ENCODE measurements at regions not wholly inside any gene's neighbourhood (a gene's known extent, or its start where the extent isn't known, plus 50 kb on each side); places are given as distances from the start of the nearest gene placed in this dataset.

- POLR2A ChIA-PET: no interaction called here
- TF ChIP-seq ZNF747 (tag by site-specific recombination; IDR thresholded peaks at IDR 0.05): no peak
- TF ChIP-seq OSR2 (tag by site-specific recombination; IDR thresholded peaks at IDR 0.05): no peak
- TF ChIP-seq ZNF791 (tag by site-specific recombination; IDR thresholded peaks at IDR 0.05): no peak
- no peak for TF ChIP-seq TRIM28 (IDR thresholded peaks at IDR 0.05; ENCODE audit: borderline replicate concordance, low read length)
- TF ChIP-seq ZNF26 (tag by site-specific recombination; IDR thresholded peaks at IDR 0.05): no peak
- no peak for TF ChIP-seq ZNF843 (tag by site-specific recombination; IDR thresholded peaks at IDR 0.05)
- no peak for TF ChIP-seq ZNF692 (tag by site-specific recombination; IDR thresholded peaks at IDR 0.05)
- TF ChIP-seq ZNF830 (tag by site-specific recombination; IDR thresholded peaks at IDR 0.05; ENCODE audit: low read depth): no peak
- no peak for TF ChIP-seq ZNF292 (tag by site-specific recombination; IDR thresholded peaks at IDR 0.05; ENCODE audit: borderline replicate concordance, low read depth)
- no peak for TF ChIP-seq ZBTB26 (tag by site-specific recombination; optimal IDR thresholded peaks at IDR 0.05)
Measured at GRCh38 chr4:14652522-14652921, 349.8 kb upstream of the CPEB2 start.

GRCh38 chr4:14653338-14653737, 348.9 kb upstream of the CPEB2 start:
- ChIA-PET CTCF (no interaction called here), POLR2A (no interaction called here)
- no peaks in the 10 kb centered on the region for H3K4me1 ChIP-seq (ENCODE audit: control insufficient read depth, insufficient read depth, low read length)
- H3K9me3 ChIP-seq (ENCODE audit: control insufficient read depth, insufficient read depth, low read depth, low read length): no peaks in the 10 kb centered on the region
- H3K27ac ChIP-seq (ENCODE audit: extremely low read depth, low read depth, low read length): no peak overlapping the region
- no peak overlapping the region for H3K4me3 ChIP-seq (ENCODE audit: low read depth, low read length)
- no peak for TF ChIP-seq ZNF530 (tag by site-specific recombination; IDR thresholded peaks at IDR 0.05; ENCODE audit: low read depth)
- no peak for TF ChIP-seq ZNF138 (tag by site-specific recombination; IDR thresholded peaks at IDR 0.05; ENCODE audit: borderline replicate concordance)
- TF ChIP-seq ZNF121 (tag by site-specific recombination; IDR thresholded peaks at IDR 0.05): no peak
- no peak for TF ChIP-seq SP2 (tag by site-specific recombination; IDR thresholded peaks at IDR 0.05)
- no peak for TF ChIP-seq ZNF639 (tag by site-specific recombination; IDR thresholded peaks at IDR 0.05)
- TF ChIP-seq ZNF280C (tag by site-specific recombination; IDR thresholded peaks at IDR 0.05): no peak
- TF ChIP-seq ZBTB44 (tag by site-specific recombination; IDR thresholded peaks at IDR 0.05): no peak
- no peak for TF ChIP-seq ZSCAN18 (tag by site-specific recombination; IDR thresholded peaks at IDR 0.05)
- no peaks in the 10 kb centered on the region for H3K36me3 ChIP-seq (ENCODE audit: control insufficient read depth in 2 of 2, insufficient read depth in 1 of 2, low read length in 2 of 2)

More at GRCh38 chr4:14652522-14652921, 349.8 kb upstream of the CPEB2 start:
- H3K9me3 ChIP-seq (ENCODE audit: control insufficient read depth, insufficient read depth, low read depth, low read length): no peaks in the 10 kb centered on the region
- H3K4me3 ChIP-seq (ENCODE audit: low read depth, low read length): no peak overlapping the region
- no peaks in the 10 kb centered on the region for H3K4me1 ChIP-seq (ENCODE audit: control insufficient read depth, insufficient read depth, low read length)
- no peak overlapping the region for H3K27ac ChIP-seq (ENCODE audit: extremely low read depth, low read depth, low read length)
- CTCF ChIA-PET: no interaction called here
- H3K36me3 ChIP-seq (ENCODE audit: control insufficient read depth in 2 of 2, insufficient read depth in 1 of 2, low read length in 2 of 2): no peaks in the 10 kb centered on the region

Measured in HEK293 (cell line).